ENCODE measurements at regions not wholly inside any gene's neighbourhood (a gene's known extent, or its start where the extent isn't known, plus 50 kb on each side); places are given as distances from the start of the nearest gene placed in this dataset.

DNA sequence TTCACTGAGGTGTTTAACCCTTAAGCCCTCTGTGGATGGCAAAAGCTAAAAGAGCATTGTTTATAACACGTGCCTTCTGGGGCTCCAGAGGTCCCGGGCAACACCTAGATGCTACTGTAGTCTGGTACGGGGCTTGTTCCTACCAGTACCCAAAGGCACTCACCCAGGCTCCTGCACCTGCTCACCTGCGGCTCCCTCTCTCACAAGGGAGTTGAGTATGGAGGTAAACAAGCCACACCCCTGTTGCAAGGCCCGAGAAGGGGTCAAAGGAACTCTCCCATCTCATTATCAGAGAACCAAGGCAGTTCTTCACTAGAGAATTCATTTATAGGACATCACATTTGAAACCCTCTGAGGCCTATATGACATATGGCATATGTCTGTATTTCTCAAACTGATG, 53.4 kb upstream of the IL6ST start:
- ChIA-PET CTCF (ENCODE audit: low intra/inter-chr PET ratio) (no interaction called here), POLR2A (interaction anchor here (0.6 to 1.0 kb wide), 4 partner anchors 10 to 325 kb away, joined by 3 read pairs; no protein-coding TSS in a partner anchor)
- TF ChIP-seq, protein P1, sequence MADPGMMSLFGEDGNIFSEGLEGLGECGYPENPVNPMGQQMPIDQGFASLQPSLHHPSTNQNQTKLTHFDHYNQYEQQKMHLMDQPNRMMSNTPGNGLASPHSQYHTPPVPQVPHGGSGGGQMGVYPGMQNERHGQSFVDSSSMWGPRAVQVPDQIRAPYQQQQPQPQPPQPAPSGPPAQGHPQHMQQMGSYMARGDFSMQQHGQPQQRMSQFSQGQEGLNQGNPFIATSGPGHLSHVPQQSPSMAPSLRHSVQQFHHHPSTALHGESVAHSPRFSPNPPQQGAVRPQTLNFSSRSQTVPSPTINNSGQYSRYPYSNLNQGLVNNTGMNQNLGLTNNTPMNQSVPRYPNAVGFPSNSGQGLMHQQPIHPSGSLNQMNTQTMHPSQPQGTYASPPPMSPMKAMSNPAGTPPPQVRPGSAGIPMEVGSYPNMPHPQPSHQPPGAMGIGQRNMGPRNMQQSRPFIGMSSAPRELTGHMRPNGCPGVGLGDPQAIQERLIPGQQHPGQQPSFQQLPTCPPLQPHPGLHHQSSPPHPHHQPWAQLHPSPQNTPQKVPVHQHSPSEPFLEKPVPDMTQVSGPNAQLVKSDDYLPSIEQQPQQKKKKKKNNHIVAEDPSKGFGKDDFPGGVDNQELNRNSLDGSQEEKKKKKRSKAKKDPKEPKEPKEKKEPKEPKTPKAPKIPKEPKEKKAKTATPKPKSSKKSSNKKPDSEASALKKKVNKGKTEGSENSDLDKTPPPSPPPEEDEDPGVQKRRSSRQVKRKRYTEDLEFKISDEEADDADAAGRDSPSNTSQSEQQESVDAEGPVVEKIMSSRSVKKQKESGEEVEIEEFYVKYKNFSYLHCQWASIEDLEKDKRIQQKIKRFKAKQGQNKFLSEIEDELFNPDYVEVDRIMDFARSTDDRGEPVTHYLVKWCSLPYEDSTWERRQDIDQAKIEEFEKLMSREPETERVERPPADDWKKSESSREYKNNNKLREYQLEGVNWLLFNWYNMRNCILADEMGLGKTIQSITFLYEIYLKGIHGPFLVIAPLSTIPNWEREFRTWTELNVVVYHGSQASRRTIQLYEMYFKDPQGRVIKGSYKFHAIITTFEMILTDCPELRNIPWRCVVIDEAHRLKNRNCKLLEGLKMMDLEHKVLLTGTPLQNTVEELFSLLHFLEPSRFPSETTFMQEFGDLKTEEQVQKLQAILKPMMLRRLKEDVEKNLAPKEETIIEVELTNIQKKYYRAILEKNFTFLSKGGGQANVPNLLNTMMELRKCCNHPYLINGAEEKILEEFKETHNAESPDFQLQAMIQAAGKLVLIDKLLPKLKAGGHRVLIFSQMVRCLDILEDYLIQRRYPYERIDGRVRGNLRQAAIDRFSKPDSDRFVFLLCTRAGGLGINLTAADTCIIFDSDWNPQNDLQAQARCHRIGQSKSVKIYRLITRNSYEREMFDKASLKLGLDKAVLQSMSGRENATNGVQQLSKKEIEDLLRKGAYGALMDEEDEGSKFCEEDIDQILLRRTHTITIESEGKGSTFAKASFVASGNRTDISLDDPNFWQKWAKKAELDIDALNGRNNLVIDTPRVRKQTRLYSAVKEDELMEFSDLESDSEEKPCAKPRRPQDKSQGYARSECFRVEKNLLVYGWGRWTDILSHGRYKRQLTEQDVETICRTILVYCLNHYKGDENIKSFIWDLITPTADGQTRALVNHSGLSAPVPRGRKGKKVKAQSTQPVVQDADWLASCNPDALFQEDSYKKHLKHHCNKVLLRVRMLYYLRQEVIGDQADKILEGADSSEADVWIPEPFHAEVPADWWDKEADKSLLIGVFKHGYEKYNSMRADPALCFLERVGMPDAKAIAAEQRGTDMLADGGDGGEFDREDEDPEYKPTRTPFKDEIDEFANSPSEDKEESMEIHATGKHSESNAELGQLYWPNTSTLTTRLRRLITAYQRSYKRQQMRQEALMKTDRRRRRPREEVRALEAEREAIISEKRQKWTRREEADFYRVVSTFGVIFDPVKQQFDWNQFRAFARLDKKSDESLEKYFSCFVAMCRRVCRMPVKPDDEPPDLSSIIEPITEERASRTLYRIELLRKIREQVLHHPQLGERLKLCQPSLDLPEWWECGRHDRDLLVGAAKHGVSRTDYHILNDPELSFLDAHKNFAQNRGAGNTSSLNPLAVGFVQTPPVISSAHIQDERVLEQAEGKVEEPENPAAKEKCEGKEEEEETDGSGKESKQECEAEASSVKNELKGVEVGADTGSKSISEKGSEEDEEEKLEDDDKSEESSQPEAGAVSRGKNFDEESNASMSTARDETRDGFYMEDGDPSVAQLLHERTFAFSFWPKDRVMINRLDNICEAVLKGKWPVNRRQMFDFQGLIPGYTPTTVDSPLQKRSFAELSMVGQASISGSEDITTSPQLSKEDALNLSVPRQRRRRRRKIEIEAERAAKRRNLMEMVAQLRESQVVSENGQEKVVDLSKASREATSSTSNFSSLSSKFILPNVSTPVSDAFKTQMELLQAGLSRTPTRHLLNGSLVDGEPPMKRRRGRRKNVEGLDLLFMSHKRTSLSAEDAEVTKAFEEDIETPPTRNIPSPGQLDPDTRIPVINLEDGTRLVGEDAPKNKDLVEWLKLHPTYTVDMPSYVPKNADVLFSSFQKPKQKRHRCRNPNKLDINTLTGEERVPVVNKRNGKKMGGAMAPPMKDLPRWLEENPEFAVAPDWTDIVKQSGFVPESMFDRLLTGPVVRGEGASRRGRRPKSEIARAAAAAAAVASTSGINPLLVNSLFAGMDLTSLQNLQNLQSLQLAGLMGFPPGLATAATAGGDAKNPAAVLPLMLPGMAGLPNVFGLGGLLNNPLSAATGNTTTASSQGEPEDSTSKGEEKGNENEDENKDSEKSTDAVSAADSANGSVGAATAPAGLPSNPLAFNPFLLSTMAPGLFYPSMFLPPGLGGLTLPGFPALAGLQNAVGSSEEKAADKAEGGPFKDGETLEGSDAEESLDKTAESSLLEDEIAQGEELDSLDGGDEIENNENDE (IDR thresholded peaks at IDR 0.05; ENCODE audit: low read depth, low read length) = no peak
- TF ChIP-seq SRSF9 (IDR thresholded peaks at IDR 0.05; ENCODE audit: borderline replicate concordance, low read depth, low read length) = no peak
- TF ChIP-seq ZNF324 (CRISPR knock-in tag; IDR thresholded peaks at IDR 0.05) = no peak
- TF ChIP-seq ZNF445 (CRISPR knock-in tag; IDR thresholded peaks at IDR 0.05; ENCODE audit: low read depth) = no peak
- TF ChIP-seq POLR2B (IDR thresholded peaks at IDR 0.05; ENCODE audit: low read depth, partially characterized antibody) = no peak
- no peak for TF ChIP-seq ZNF217 (CRISPR knock-in tag; IDR thresholded peaks at IDR 0.05)
- no peak for TF ChIP-seq XRCC4 (IDR thresholded peaks at IDR 0.05; ENCODE audit: extremely low read depth, insufficient read depth, insufficient read length)
- no peak for TF ChIP-seq ZNF57 (CRISPR knock-in tag; IDR thresholded peaks at IDR 0.05)
- no peak for TF ChIP-seq RHOXF2B (CRISPR knock-in tag; conservative IDR thresholded peaks at IDR 0.05)
- TF ChIP-seq CREM (IDR thresholded peaks at IDR 0.05; ENCODE audit: low read depth) = no peak
- no peak for TF ChIP-seq HCFC1 (IDR thresholded peaks at IDR 0.05; ENCODE audit: low read depth, low read length)
- TF ChIP-seq BHLHE40 (IDR thresholded peaks at IDR 0.05; ENCODE audit: low read length) = no peak
- TF ChIP-seq ZC3H8 (IDR thresholded peaks at IDR 0.05) = no peak
- ATAC-seq (no peak), DNase-seq (ENCODE audit: extremely low read depth in 1 of 4, low spot score in 3 of 4) (no peak), FAIRE-seq (no peak)
- no peak overlapping the region for H3K9ac ChIP-seq (ENCODE audit: insufficient read depth in 1 of 2, low read depth in 2 of 2, low read length in 2 of 2)
- intact Hi-C loops (cut with micrococcal nuclease) (no loop called here), in situ Hi-C loops (cut with MboI) (no loop called here)
- H3K9me1 ChIP-seq (ENCODE audit: control insufficient read depth, insufficient read depth, low read length) = no peaks in the 10 kb centered on the region
- H3K9me3 ChIP-seq (replicated peaks; ENCODE audit: control insufficient read depth, insufficient read depth, low read depth, low read length) = peaks cover 3% of the 10 kb centered on the region
- no peak overlapping the region for H3K4me3 ChIP-seq
- H3K79me2 ChIP-seq (ENCODE audit: control insufficient read depth, insufficient read depth, low read length) = no peaks in the 10 kb centered on the region
- H3K4me2 ChIP-seq (ENCODE audit: insufficient read depth, low read length) = no peak overlapping the region
- H3K4me1 ChIP-seq (replicated peaks in 1 of 2; ENCODE audit: control insufficient read depth in 2 of 2, insufficient read depth in 2 of 2, low read length in 2 of 2) = peaks cover 0 to 3% of the 10 kb centered on the region in 2 experiments; a peak in 4 of 5 replicates
- BruUV-seq (replicated peaks) = no TSS peak
- no peaks in the 10 kb centered on the region for H3K36me3 ChIP-seq (ENCODE audit: control insufficient read depth, insufficient read depth, low read length)
- no peak overlapping the region for H2AFZ ChIP-seq (ENCODE audit: low read depth, low read length)
- no peaks in the 10 kb centered on the region for H3K27me3 ChIP-seq (ENCODE audit: control insufficient read depth in 2 of 2, insufficient read depth in 2 of 2, low read length in 2 of 2)
- H4K20me1 ChIP-seq (replicated peaks; ENCODE audit: control insufficient read depth, insufficient read depth, low read length) = no peaks in the 10 kb centered on the region
- H3K27ac ChIP-seq (ENCODE audit: extremely low read depth, low read depth, low read length) = no peak overlapping the region
- 17% methylated on average over 5 of the region's 5 CpGs for WGBS (ENCODE audit: insufficient coverage, low coverage, missing lambda C conversion rate)
